ENCODE measurements at regions not wholly inside any gene's neighbourhood (a gene's known extent, or its start where the extent isn't known, plus 50 kb on each side); places are given as distances from the start of the nearest gene placed in this dataset.

- TF ChIP-seq POLR2A (IDR thresholded peaks at IDR 0.05) (no peak), CTCF (IDR thresholded peaks at IDR 0.05) (no peak)
These were observed 176.8 kb downstream of the RTP5 start for GRCh38 chr2:242046206-242046826.
